ENCODE measurements at regions not wholly inside any gene's neighbourhood (a gene's known extent, or its start where the extent isn't known, plus 50 kb on each side); places are given as distances from the start of the nearest gene placed in this dataset.

- TF ChIP-seq CTCF (IDR thresholded peaks at IDR 0.05; ENCODE audit: low read length, missing control alignments): no peak
- H3K4me3 ChIP-seq (replicated peaks; ENCODE audit: low read depth, low read length): no peak overlapping the region
- DNase-seq (ENCODE audit: low read depth): no peak
These were observed 111.6 kb downstream of the NEUROD6 start for GRCh38 chr7:31228957-31229356.

GRCh38 chr7:31214751-31215150 is 125.8 kb downstream of the NEUROD6 start:
- TF ChIP-seq CTCF (IDR thresholded peaks at IDR 0.05; ENCODE audit: low read length, missing control alignments): no peak
- H3K4me3 ChIP-seq (replicated peaks; ENCODE audit: low read depth, low read length): no peak overlapping the region
- no peak for DNase-seq (ENCODE audit: low read depth)

GRCh38 chr7:31211281-31211680 is 129.2 kb downstream of the NEUROD6 start:
- no peak for DNase-seq (ENCODE audit: low read depth)
- no peak for TF ChIP-seq CTCF (IDR thresholded peaks at IDR 0.05; ENCODE audit: low read length, missing control alignments)
- no peak overlapping the region for H3K4me3 ChIP-seq (replicated peaks; ENCODE audit: low read depth, low read length)

- DNase-seq (ENCODE audit: low read depth): no peak
These were observed 136.5 kb downstream of the NEUROD6 start for GRCh38 chr7:31204071-31204470.

GRCh38 chr7:31203551-31203950 is 137.0 kb downstream of the NEUROD6 start:
- TF ChIP-seq CTCF (IDR thresholded peaks at IDR 0.05; ENCODE audit: low read length, missing control alignments): no peak
- DNase-seq (ENCODE audit: low read depth): no peak
- H3K4me3 ChIP-seq (replicated peaks; ENCODE audit: low read depth, low read length): no peak overlapping the region

More at GRCh38 chr7:31204071-31204470, 136.5 kb downstream of the NEUROD6 start:
- no peak overlapping the region for H3K4me3 ChIP-seq (replicated peaks; ENCODE audit: low read depth, low read length)
- TF ChIP-seq CTCF (IDR thresholded peaks at IDR 0.05; ENCODE audit: low read length, missing control alignments): no peak

- no peak for DNase-seq (ENCODE audit: low read depth)
- H3K4me3 ChIP-seq (replicated peaks; ENCODE audit: low read depth, low read length): no peak overlapping the region
- no peak for TF ChIP-seq CTCF (IDR thresholded peaks at IDR 0.05; ENCODE audit: low read length, missing control alignments)
These were observed 137.7 kb downstream of the NEUROD6 start for GRCh38 chr7:31202801-31203200.

- H3K4me3 ChIP-seq (replicated peaks; ENCODE audit: low read depth, low read length): no peak overlapping the region
- peak; percentile 46 for DNase-seq (ENCODE audit: low read depth)
- peak; percentile 76 for TF ChIP-seq CTCF (IDR thresholded peaks at IDR 0.05; ENCODE audit: low read length, missing control alignments)
These were observed 140.9 kb downstream of the ADCYAP1R1 start for GRCh38 chr7:31192986-31193385.
